T-helper 9 cell (primary cell): ENCODE measurements at regions not wholly inside any gene's neighbourhood (a gene's known extent, or its start where the extent isn't known, plus 50 kb on each side); places are given as distances from the start of the nearest gene placed in this dataset.

Experiments used
- DNase-seq: peaks from one replicate; pipeline ENCODE4 v3.0.0-alpha.2; 2020

GRCh38 chr22:44589831-44590230 lies 91.8 kb upstream of the RTL6 start:
- DNase-seq: no peak

- DNase-seq: no peak
These were observed 90.3 kb upstream of the RTL6 start for GRCh38 chr22:44588348-44588747.

- DNase-seq: no peak
These were observed 89.8 kb upstream of the RTL6 start for GRCh38 chr22:44587737-44588310.

- DNase-seq: no peak
These were observed 89.1 kb upstream of the RTL6 start for GRCh38 chr22:44586999-44587736.

GRCh38 chr22:44586351-44586990 lies 88.4 kb upstream of the RTL6 start:
- no peak for DNase-seq

- DNase-seq: no peak
These were observed 87.7 kb upstream of the RTL6 start for GRCh38 chr22:44585559-44586350.

- no peak for DNase-seq
These were observed 86.3 kb upstream of the RTL6 start for GRCh38 chr22:44584256-44584902.

- no peak for DNase-seq
These were observed 85.8 kb upstream of the RTL6 start for GRCh38 chr22:44583854-44584253.

- DNase-seq: no peak
These were observed 85.2 kb upstream of the RTL6 start for GRCh38 chr22:44583061-44583760.

GRCh38 chr22:44582016-44582415 lies 84.0 kb upstream of the RTL6 start:
- DNase-seq: no peak

GRCh38 chr22:44581096-44581435 lies 83.0 kb upstream of the RTL6 start:
- DNase-seq: no peak

GRCh38 chr22:44580176-44581095 lies 82.4 kb upstream of the RTL6 start:
- no peak for DNase-seq

GRCh38 chr22:44578516-44579230 lies 80.6 kb upstream of the RTL6 start:
- DNase-seq: no peak

- DNase-seq: no peak
These were observed 80.1 kb upstream of the RTL6 start for GRCh38 chr22:44578110-44578457.

- no peak for DNase-seq
These were observed 79.5 kb upstream of the RTL6 start for GRCh38 chr22:44577391-44578109.

- DNase-seq: no peak
These were observed 78.6 kb upstream of the RTL6 start for GRCh38 chr22:44576311-44577260.

GRCh38 chr22:44575381-44576268 lies 77.6 kb upstream of the RTL6 start:
- no peak for DNase-seq
